AG09319 (cell line): ENCODE measurements at regions not wholly inside any gene's neighbourhood (a gene's known extent, or its start where the extent isn't known, plus 50 kb on each side); places are given as distances from the start of the nearest gene placed in this dataset.
"Not testable (repeated sequence)": the region's sequence is repeated elsewhere in the genome, so short reads cannot be mapped to it uniquely, and the experiment has no call there.

ENCODE experiments used
- DNase-seq: peaks from one replicate; pipeline ENCODE4 v3.0.0-alpha.2; 2010; ENCODE audit warnings: low read depth; ENCODE audit errors: extremely low read depth
- CTCF ChIP-seq: IDR thresholded peaks from 2 replicates; pipeline ENCODE4 v1.5.1; 2011; ENCODE audit warnings: low read depth, mild to moderate bottlenecking, inconsistent platforms, low read length, moderate library complexity

- DNase-seq = no peak
- no peak for TF ChIP-seq CTCF
Measured at GRCh38 chr6:19911223-19911622, 74.1 kb downstream of the ID4 start.

GRCh38 chr6:19918436-19918835 lies 81.3 kb downstream of the ID4 start:
- DNase-seq = no peak

GRCh38 chr6:19921786-19922185 lies 84.6 kb downstream of the ID4 start:
- DNase-seq = no peak
- no peak for TF ChIP-seq CTCF

More at GRCh38 chr6:19918436-19918835, 81.3 kb downstream of the ID4 start:
- TF ChIP-seq CTCF = no peak

GRCh38 chr6:19925533-19925932 lies 88.4 kb downstream of the ID4 start:
- TF ChIP-seq CTCF = no peak
- no peak for DNase-seq

- TF ChIP-seq CTCF = no peak
- DNase-seq = no peak
Measured at GRCh38 chr6:19928461-19928860, 91.3 kb downstream of the ID4 start.

- no peak for TF ChIP-seq CTCF
- no peak for DNase-seq
Measured at GRCh38 chr6:19929312-19929711, 92.1 kb downstream of the ID4 start.

GRCh38 chr6:19934996-19935591 lies 97.9 kb downstream of the ID4 start:
- TF ChIP-seq CTCF = no peak
- no peak for DNase-seq

- not testable (repeated sequence) for DNase-seq
Measured at GRCh38 chr6:19939321-19939720, 102.2 kb downstream of the ID4 start.

- not testable (repeated sequence) for DNase-seq
Measured at GRCh38 chr6:19939926-19940325, 102.8 kb downstream of the ID4 start.
